MM.1S (cell line): ENCODE measurements at regions not wholly inside any gene's neighbourhood (a gene's known extent, or its start where the extent isn't known, plus 50 kb on each side); places are given as distances from the start of the nearest gene placed in this dataset.

Experiments
- CTCF ChIP-seq: fragments of 300-600 bp; sonication (generic); IDR thresholded peaks from 2 replicates; pipeline ENCODE4 v1.5.1; 2016; ENCODE audit warnings: antibody characterized with exemption, low read length, mixed read lengths
- EZH2 ChIP-seq: fragments of 300-600 bp; sonication (generic); optimal IDR thresholded peaks from 2 replicates; pipeline ENCODE3; 2017; ENCODE audit warnings: low read depth, mild to moderate bottlenecking, antibody characterized with exemption, low read length, mixed read lengths
- EZH2phosphoT487 ChIP-seq: fragments of 300-600 bp; sonication (generic); IDR thresholded peaks from 2 replicates; pipeline ENCODE4 v1.6.1; 2018; ENCODE audit warnings: antibody characterized with exemption, low read length

- TF ChIP-seq CTCF, result no peak
- no peak for TF ChIP-seq EZH2phosphoT487
- TF ChIP-seq EZH2, result no peak
These were observed 140.4 kb downstream of the ZNF674 start for GRCh38 chrX:46404774-46405173.
